Memory B cell (primary cell): ENCODE measurements at regions not wholly inside any gene's neighbourhood (a gene's known extent, or its start where the extent isn't known, plus 50 kb on each side); places are given as distances from the start of the nearest gene placed in this dataset.
"Not testable (repeated sequence)": the region's sequence is repeated elsewhere in the genome, so short reads cannot be mapped to it uniquely, and the experiment has no call there.

Experiments used
- ATAC-seq: fragments of 150-1000 bp; cut with Tn5 transposase; 2 replicates; pipeline ENCODE4 v1.10.0; 2021; ENCODE audit warnings: low read depth, mild to moderate bottlenecking, moderate library complexity
- DNase-seq, 2 donors: peaks; one replicate each; pipeline ENCODE4 v3.0.0; 2022; ENCODE audit warnings: low spot score in 2 of 2
- H3K27ac Mint-ChIP-seq: one replicate; pipeline ENCODE4 v1.8.0; 2022; ENCODE audit warnings: mild to moderate bottlenecking, moderate library complexity, mixed read lengths
- H3K27me3 Mint-ChIP-seq: one replicate; pipeline ENCODE4 v1.8.0; 2022; ENCODE audit warnings: mixed read lengths
- H3K36me3 Mint-ChIP-seq: one replicate; pipeline ENCODE4 v1.8.0; 2022; ENCODE audit warnings: mild to moderate bottlenecking, mixed read lengths
- H3K4me1 Mint-ChIP-seq: one replicate; pipeline ENCODE4 v1.8.0; 2022; ENCODE audit warnings: mixed read lengths
- H3K4me3 Mint-ChIP-seq: one replicate; pipeline ENCODE4 v1.8.0; 2022; ENCODE audit warnings: mild to moderate bottlenecking, moderate library complexity, mixed read lengths
- H3K9me3 Mint-ChIP-seq: one replicate; pipeline ENCODE4 v1.8.0; 2022; ENCODE audit warnings: mixed read lengths

- no peak overlapping the region for H3K27ac Mint-ChIP-seq
- no peaks in the 10 kb centered on the region for H3K27me3 Mint-ChIP-seq
- no peak for DNase-seq
- no peaks in the 10 kb centered on the region for H3K4me1 Mint-ChIP-seq
- H3K4me3 Mint-ChIP-seq: no peak overlapping the region
- H3K36me3 Mint-ChIP-seq: no peaks in the 10 kb centered on the region
- H3K9me3 Mint-ChIP-seq: peaks cover 3% of the 10 kb centered on the region
- ATAC-seq: no peak
Measured at GRCh38 chr14:48331421-48331820, 656.0 kb upstream of the MDGA2 start.

DNA sequence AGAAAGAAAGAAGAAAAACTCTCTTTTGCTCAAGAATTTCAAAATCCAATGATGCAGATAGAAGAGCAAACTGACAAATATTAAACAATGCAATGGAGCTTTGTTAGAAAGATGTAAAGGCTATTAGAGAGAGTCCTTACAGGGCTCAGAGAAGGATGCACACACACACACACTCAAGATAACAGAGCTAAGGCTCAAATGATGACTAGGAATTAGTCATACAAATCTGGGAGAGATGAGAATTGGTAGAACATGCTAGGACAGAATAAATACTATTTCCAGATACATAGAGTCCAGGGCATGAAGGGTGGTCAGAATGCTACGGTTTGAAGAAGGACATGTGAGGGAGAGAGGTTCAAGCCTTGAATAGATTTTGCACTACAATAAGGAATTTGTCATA, 650.1 kb upstream of the MDGA2 start:
- DNase-seq: no peak

GRCh38 chr14:48323665-48324064, 648.3 kb upstream of the MDGA2 start:
- no peak overlapping the region for H3K27ac Mint-ChIP-seq

More for the DNA sequence above, 650.1 kb upstream of the MDGA2 start:
- Mint-ChIP-seq H3K36me3 (no peaks in the 10 kb centered on the region), H3K4me1 (no peaks in the 10 kb centered on the region), H3K27me3 (no peaks in the 10 kb centered on the region), H3K27ac (no peak overlapping the region), H3K4me3 (no peak overlapping the region), H3K9me3 (no peaks in the 10 kb centered on the region)
- no peak for ATAC-seq

DNA sequence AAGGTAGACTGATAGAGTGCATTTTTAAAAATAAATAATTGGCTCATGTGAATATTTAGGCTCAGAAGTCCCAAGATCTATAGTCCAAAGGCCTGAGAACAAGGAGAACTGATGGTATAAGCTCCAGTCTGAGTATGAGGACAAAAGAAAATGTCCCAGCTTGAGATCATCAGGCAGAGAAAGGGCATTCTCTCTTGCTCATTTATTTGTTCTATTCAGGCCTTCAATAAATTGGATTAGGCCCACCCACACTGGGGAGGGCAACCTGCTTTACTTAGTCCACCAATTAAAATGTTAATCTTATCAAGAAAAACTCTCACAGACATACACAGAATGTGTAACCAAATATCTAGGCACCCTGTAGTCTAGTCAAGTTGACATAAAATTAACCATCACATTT, 644.4 kb upstream of the MDGA2 start:
- ATAC-seq: no peak
- H3K27me3 Mint-ChIP-seq: no peaks in the 10 kb centered on the region
- no peaks in the 10 kb centered on the region for H3K9me3 Mint-ChIP-seq
- H3K27ac Mint-ChIP-seq: no peak overlapping the region
- no peak overlapping the region for H3K4me3 Mint-ChIP-seq
- H3K36me3 Mint-ChIP-seq: no peaks in the 10 kb centered on the region
- no peaks in the 10 kb centered on the region for H3K4me1 Mint-ChIP-seq
- no peak for DNase-seq

More at GRCh38 chr14:48323665-48324064, 648.3 kb upstream of the MDGA2 start:
- no peak for DNase-seq
- no peak overlapping the region for H3K4me3 Mint-ChIP-seq
- H3K9me3 Mint-ChIP-seq: no peaks in the 10 kb centered on the region
- ATAC-seq: no peak
- no peaks in the 10 kb centered on the region for H3K27me3 Mint-ChIP-seq
- H3K36me3 Mint-ChIP-seq: no peaks in the 10 kb centered on the region
- H3K4me1 Mint-ChIP-seq: no peaks in the 10 kb centered on the region

GRCh38 chr14:48304729-48305128, 629.3 kb upstream of the MDGA2 start:
- no peaks in the 10 kb centered on the region for H3K36me3 Mint-ChIP-seq
- no peak overlapping the region for H3K27ac Mint-ChIP-seq
- no peak for ATAC-seq
- peaks cover 2% of the 10 kb centered on the region for H3K9me3 Mint-ChIP-seq
- H3K4me1 Mint-ChIP-seq: no peaks in the 10 kb centered on the region
- H3K4me3 Mint-ChIP-seq: no peak overlapping the region
- no peaks in the 10 kb centered on the region for H3K27me3 Mint-ChIP-seq
- no peak for DNase-seq

GRCh38 chr14:48289701-48290100, 614.3 kb upstream of the MDGA2 start:
- Mint-ChIP-seq H3K9me3 (no peaks in the 10 kb centered on the region), H3K36me3 (no peaks in the 10 kb centered on the region), H3K4me3 (no peak overlapping the region), H3K4me1 (no peaks in the 10 kb centered on the region), H3K27ac (no peak overlapping the region), H3K27me3 (no peaks in the 10 kb centered on the region)
- ATAC-seq (no peak), DNase-seq (no peak)

DNA sequence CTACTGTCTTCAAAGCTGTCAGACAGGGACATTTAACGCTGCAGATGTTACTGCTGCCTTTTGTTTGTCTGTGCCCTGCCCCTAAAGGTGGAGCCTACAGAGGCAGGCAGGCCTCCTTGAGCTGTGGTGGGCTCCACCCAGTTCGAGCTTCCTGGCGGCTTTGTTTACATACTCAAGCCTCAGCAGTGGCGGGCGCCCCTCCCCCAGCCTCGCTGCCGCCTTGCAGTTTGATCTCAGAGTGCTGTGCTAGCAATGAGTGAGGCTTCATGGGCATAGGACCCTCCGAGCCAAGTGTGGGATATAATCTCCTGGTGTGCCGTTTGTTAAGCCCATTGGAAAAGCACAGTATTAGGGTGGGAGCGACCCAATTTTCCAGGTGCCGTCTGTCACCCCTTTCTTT, 609.8 kb upstream of the MDGA2 start:
- DNase-seq, ATAC-seq, H3K27me3 Mint-ChIP-seq, H3K4me1 Mint-ChIP-seq, H3K4me3 Mint-ChIP-seq, H3K36me3 Mint-ChIP-seq, H3K27ac Mint-ChIP-seq, H3K9me3 Mint-ChIP-seq: not testable (repeated sequence)

DNA sequence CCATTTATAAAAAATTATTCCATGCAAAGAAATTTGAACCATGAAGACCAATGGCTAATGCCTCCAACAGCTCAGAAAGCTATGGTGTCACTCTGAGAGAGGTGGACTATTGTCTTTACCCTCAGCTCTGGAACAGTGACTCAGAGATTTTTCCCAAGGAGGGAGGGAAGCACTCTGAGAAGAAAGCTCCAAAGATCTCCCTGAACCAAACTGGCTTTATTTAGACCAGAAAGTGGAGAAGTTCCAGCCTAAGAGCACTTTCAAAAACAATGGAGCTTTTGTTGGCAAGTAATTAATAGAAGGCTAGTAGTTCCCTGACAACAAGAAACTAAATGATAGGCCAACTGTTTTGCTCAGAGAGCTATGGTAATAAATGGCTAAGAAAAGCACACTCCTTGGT, 599.9 kb upstream of the MDGA2 start:
- H3K4me3 Mint-ChIP-seq: no peak overlapping the region
- no peak overlapping the region for H3K27ac Mint-ChIP-seq
- H3K36me3 Mint-ChIP-seq: no peaks in the 10 kb centered on the region
- H3K4me1 Mint-ChIP-seq: no peaks in the 10 kb centered on the region
- ATAC-seq (no peak), DNase-seq (no peak)
- H3K9me3 Mint-ChIP-seq: peaks cover 7% of the 10 kb centered on the region
- H3K27me3 Mint-ChIP-seq: no peaks in the 10 kb centered on the region

DNA sequence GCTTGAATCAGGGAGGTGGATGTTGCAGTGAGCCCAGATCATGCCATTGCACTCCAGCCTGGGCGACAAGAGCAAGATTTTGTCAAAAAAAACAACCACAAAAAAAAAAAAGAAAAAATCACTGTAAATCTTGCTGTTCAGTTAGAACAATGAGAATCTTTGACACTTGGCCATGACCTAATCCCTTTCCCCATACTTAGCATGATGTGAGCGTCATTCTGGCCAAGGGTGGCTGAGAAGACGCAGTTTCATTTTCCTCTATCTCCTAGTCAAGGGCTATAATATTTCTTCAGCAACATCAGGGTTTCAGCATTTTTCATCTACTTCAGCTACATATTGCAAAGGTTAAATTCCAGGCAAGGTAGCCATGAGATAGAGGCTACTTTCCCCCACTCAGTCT, 599.4 kb upstream of the MDGA2 start:
- Mint-ChIP-seq H3K36me3 (no peaks in the 10 kb centered on the region), H3K4me1 (no peaks in the 10 kb centered on the region), H3K9me3 (peaks cover 7% of the 10 kb centered on the region), H3K27me3 (no peaks in the 10 kb centered on the region), H3K4me3 (no peak overlapping the region), H3K27ac (no peak overlapping the region)
- ATAC-seq (no peak), DNase-seq (no peak)

GRCh38 chr14:48267926-48268325, 592.5 kb upstream of the MDGA2 start:
- not testable (repeated sequence) for H3K36me3 Mint-ChIP-seq, DNase-seq, H3K4me3 Mint-ChIP-seq, ATAC-seq, H3K9me3 Mint-ChIP-seq, H3K27me3 Mint-ChIP-seq, H3K27ac Mint-ChIP-seq, H3K4me1 Mint-ChIP-seq

GRCh38 chr14:48266201-48266600, 590.8 kb upstream of the MDGA2 start:
- not testable (repeated sequence) for H3K27ac Mint-ChIP-seq, H3K9me3 Mint-ChIP-seq, ATAC-seq, H3K4me1 Mint-ChIP-seq, H3K4me3 Mint-ChIP-seq, H3K36me3 Mint-ChIP-seq, H3K27me3 Mint-ChIP-seq, DNase-seq

DNA sequence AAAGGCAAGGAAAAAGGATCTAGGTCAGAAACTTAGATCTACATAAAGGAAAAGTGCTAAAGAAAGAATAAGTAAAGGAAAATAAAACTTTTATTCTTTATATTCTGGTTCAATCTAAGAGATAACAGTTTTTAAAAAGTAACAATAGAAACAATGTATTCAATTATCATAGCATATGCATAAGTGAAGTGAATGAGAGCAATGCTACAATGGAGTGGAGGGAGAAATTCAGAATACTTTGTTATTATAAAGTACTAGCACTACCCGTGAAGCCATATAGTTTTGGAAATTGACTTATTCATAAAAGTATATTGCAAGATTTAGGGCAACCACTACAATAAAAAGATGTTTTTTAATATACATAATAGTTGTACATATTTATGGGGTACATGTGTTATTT, 586.0 kb upstream of the MDGA2 start:
- H3K4me3 Mint-ChIP-seq: no peak overlapping the region

GRCh38 chr14:48260394-48261295, 585.2 kb upstream of the MDGA2 start:
- H3K27me3 Mint-ChIP-seq, H3K36me3 Mint-ChIP-seq, H3K9me3 Mint-ChIP-seq, ATAC-seq, H3K4me3 Mint-ChIP-seq, H3K27ac Mint-ChIP-seq, H3K4me1 Mint-ChIP-seq, DNase-seq: not testable (repeated sequence)

More for the DNA sequence above, 586.0 kb upstream of the MDGA2 start:
- Mint-ChIP-seq H3K36me3 (no peaks in the 10 kb centered on the region), H3K4me1 (no peaks in the 10 kb centered on the region), H3K27ac (no peak overlapping the region), H3K27me3 (no peaks in the 10 kb centered on the region), H3K9me3 (peaks cover 2% of the 10 kb centered on the region)
- ATAC-seq (no peak), DNase-seq (no peak)

GRCh38 chr14:48259876-48260275, 584.5 kb upstream of the MDGA2 start:
- not testable (repeated sequence) for DNase-seq, ATAC-seq, H3K36me3 Mint-ChIP-seq, H3K27me3 Mint-ChIP-seq, H3K4me1 Mint-ChIP-seq, H3K9me3 Mint-ChIP-seq, H3K4me3 Mint-ChIP-seq, H3K27ac Mint-ChIP-seq

DNA sequence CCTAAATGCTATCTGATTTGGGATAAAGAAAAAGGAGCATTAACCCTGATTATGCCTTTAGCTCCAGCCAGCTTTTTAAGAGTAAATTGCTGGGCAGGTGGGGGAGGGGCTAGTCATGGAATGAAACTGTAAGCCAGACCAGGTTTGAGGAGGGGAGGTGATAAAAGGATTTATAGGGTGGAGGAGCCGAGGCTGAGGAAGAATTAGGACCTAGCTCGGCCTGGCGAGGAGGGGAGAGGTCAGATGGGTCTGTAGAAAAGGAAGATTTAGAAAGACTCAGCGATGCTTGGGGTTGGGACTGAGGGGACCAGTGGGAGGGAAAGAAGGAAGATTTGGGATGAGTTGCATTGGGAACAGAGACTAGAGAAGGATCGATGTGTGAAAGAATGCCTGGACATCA, 583.8 kb upstream of the MDGA2 start:
- H3K27ac Mint-ChIP-seq, DNase-seq, H3K4me1 Mint-ChIP-seq, H3K36me3 Mint-ChIP-seq, H3K27me3 Mint-ChIP-seq, H3K9me3 Mint-ChIP-seq, H3K4me3 Mint-ChIP-seq, ATAC-seq: not testable (repeated sequence)
